Fibroblast of skin of left quadriceps (primary cell): ENCODE measurements at regions not wholly inside any gene's neighbourhood (a gene's known extent, or its start where the extent isn't known, plus 50 kb on each side); places are given as distances from the start of the nearest gene placed in this dataset.
"Not testable (repeated sequence)": the region's sequence is repeated elsewhere in the genome, so short reads cannot be mapped to it uniquely, and the experiment has no call there.

Experiments
- DNase-seq, 2 experiments: peaks; one replicate each; pipeline ENCODE4 v3.0.0-alpha.2; 2013; ENCODE audit warnings: low read depth in 2 of 2

DNA sequence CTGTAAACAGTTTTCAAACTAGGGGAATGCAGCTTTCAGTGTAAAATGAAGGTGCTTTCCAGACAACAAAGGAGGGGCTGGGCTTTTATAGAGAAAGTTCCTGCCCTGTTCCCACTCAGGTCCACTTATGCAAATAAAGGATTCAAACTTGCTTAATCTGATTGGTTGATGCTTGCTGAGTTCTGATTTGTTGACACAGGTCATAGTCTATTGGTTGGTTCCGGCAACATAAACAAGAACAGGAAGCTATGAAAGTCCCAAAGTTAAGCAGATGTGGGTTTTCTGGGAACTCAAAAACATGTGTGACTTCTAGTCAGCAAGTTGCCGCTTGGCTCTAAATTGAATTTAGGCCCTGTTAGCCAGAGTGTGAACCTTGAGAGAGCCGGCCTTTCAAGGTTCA is 194.2 kb upstream of the SVIL start:
- DNase-seq, result no peak

GRCh38 chr10:29828440-29828894 is 193.7 kb upstream of the SVIL start:
- no peak for DNase-seq

- no peak for DNase-seq
Observed at GRCh38 chr10:29827512-29827911, 192.7 kb upstream of the SVIL start.

DNA sequence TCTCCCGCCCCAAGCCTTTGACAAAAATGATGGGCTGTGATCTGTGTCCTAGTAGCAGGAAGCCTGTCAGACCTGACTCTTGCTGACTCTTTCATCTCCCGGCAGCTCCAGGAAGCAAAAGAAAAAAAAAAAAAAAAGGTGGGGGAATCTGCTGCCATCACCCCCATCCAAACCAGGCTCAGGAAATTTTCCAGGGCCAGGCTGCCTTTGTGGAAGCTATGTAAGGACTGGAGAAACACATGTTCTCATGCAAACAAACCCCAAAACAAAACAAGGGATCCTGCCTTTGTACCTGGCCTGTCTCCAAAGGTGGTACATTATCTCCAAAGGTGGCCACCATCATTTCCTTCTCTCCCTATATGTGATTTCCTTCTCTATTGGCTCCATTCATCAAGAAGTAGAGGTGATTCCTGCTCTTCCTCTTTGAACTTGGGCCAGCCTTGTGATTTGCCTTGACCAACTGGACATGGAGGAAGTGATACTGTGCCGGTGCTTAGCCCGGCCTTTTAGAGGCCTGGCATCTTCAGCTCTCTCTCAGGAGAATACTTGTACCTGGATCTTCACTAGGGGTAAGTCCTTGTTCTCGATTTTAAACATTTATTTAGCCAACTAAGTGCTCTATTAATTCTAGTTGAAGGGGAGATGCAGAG is 192.2 kb upstream of the SVIL start:
- no peak for DNase-seq

DNA sequence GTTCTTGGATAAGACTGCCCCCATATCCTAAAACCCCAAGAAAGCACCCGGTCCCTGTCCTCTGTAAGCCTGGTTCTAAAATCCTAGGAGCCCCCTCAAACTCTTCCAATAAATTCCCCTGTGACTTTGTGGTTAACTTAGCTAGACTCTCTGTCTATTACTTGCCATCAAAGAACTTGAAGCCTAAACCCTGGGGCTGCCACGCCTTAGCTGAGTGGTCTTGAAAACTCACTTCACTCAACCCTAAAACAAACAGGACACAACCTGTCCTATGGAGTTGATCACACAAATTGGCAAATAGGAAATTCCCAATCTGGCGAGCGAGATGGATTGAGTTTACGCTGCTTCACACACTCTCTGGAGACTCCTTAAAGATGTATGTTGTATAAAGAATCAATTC is 191.4 kb upstream of the SVIL start:
- DNase-seq, result no peak

DNA sequence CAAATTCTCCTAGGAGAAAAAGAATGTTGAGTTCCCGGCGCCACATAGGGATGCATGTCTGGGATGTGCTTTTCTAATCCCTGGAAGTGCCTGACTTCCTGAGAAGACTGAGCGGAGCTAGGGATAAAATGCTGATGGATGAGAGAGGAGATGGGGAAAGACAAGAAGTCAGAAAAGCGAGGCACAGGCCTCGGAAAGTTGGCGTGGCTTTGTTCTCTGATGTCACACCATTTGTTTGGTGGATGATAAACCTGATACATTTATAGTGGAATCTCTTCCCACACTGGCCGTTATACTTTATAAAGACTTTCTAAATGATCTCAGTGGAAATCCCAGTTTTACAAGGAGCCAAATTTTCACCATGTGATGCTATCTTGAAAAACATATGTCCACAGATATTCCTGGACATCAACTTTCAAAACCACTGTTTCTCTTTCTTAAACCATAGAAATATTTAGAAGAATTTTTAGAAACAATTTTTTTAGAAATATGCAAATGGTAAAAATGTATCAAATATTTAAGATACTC is 188.8 kb upstream of the SVIL start:
- DNase-seq, result no peak

DNA sequence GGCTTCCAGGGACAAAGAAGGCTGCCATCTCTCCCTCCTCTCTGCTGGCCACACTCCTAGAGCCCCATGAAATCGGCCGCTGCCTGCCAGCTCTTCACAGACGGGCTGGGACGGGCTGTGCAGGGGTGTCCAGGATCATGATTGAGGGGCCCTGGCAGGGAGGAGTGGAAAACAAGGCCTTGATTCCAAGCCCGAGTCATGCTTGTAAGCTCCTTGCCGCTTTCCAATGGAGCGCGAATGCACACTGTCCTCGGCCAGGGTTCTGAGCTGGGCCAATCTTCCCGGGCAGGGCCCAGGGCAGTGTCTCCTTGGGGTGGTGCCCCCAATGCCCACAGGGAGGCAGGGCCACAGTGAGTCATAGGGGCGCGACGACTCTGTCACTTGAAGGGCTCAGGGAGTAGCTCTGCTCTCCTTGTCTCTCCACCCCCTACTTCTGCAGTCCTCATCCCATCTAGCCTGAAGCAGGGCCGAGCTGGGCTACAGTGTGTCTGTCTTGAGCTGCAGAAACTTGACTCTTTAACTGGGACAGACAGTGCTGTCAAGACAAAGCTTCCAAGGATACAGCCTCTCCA is 186.2 kb upstream of the SVIL start:
- DNase-seq, result no peak

GRCh38 chr10:29816801-29817558 is 182.2 kb upstream of the SVIL start:
- DNase-seq, result no peak

DNA sequence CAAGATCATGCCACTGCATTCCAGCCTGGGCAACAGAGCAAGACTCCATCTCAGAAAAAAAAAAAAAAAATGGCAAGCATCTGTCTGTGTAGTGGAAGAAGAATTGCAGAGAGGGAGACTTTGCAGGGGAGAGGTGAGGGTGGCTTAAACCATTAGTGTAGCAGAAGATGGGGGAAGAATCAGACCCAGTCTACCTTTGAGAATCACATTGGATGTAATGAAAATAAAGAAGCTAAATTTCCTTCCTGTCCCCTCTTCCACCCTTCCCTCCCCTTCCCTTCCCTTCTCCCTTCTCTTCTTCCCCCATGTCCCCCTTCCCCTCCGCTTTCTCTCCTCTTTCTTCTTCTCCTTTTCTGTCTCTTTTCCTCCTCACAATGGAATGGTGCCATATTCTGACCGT is 180.8 kb upstream of the SVIL start:
- no peak for DNase-seq

GRCh38 chr10:29811751-29812427 is 177.1 kb upstream of the SVIL start:
- DNase-seq, result peak; percentile 93 to 95

DNA sequence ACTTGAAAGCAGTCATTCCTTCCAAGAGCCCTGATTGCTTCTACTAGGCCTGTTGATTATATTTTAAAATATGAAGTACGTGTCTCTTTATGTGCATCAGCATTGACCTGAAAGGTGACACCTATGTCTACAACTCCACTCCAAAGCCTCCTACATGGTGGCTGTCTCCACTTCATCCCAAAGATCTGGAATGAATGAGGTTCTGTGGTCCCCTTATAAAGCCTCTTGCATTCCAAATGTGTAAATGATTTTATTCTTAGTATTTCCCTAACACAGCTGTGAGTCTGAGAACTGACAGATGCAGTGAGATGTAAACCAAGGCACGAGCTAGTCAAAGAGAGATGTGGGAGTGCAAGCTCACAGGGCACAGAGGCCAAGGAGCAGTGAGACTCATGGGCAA is 176.0 kb upstream of the SVIL start:
- no peak for DNase-seq

DNA sequence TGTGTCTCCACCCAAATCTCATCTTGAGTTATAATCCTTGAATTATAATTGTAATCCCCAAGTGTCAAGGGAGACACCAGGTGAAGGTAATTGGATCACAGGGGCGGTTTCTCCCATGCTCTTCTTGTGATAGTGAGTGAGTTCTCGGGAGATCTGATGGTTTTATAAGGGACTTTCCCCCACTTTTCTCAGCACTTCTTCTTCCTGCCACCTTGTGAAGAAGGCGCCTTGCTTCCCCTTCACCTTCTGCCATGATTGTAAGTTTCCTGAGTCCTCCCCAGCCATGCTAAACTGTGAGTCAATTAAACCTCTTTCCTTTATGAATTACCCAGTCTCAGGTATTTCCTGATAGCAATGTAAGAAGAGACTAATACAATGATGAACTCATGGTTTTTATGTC is 175.5 kb upstream of the SVIL start:
- not testable (repeated sequence) for DNase-seq

- no peak for DNase-seq
Observed at GRCh38 chr10:29809383-29809782, 174.6 kb upstream of the SVIL start.

DNA sequence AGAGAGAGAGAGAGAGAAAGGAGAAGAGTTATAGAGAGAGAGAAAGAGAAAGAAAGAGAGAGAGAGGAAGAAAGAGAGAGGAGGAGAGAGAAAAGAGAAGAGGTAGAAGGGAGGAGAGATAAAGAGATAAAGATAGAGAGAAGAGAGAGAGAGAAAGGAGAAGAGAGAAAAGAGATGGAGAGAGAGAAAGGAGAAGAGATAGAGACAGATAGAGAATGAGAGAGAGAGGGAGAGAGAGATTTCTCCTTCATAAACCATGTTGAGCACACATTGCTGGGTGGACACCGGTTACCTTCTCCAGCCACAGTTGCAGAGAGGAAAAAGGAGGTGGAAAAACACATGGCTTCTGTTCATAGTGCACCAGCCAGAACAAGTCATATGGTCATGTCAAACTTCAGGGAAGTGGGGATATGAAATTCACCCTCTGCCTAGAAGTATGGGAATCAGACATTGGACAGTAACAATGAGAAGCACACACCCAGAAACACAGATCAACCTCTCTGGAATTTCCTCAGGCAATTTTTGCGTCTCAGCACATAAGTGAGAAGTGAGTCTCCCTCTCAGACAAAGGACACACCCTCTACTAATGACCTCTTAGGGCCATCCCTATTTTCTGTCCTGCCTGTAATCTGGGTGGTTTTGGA is 172.5 kb upstream of the SVIL start:
- no peak for DNase-seq

GRCh38 chr10:29806350-29806788 is 171.6 kb upstream of the SVIL start:
- no peak for DNase-seq

DNA sequence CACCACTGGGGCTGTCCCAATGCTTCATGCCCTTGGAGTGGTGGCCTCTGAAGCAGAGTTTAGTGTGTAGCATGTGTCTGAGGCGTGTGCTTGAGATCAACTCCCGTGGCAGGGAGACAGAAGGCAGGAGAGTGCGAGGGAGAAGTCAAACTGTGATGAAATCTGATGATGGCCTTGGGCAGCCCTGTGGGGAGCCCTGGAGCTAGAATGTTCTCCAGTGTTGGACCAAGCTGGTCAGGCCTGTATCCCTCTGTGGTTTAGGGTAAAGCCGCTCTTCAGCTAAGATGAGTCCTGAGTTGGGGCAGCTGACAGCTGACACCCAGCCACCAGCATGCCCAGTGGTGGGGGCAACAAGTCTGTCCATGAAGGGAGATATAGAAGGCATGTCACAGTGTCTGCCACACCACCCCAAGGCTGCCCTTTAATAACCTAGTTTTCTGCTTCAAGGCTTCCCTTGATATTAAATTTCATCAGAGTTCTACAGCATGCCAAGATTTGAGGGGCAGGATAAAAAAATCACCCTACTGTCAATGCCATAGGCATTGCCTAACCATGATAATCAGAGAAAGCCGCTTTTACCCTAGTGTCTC is 170.5 kb upstream of the SVIL start:
- no peak for DNase-seq

GRCh38 chr10:29804025-29804852 is 169.5 kb upstream of the SVIL start:
- DNase-seq, result peak; percentile 66 to 67

DNA sequence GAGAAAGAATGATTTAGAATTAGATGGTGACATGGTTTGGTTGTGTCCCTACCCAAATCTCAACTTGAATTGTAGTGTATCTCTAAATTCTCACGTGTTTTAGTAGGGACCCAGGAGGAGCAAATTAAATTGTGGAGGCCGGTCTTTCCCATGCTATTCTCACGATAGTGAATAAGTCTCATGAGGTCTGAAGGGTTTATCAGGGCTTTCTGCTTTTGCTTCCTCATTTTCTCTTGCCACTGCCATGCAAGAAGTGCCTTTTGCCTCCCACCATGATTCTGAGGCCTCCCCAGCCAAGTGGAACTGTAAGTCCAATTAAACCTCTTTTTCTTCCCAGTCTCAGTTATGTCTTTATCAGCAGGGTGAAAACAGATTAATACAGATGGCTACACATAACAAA is 167.4 kb upstream of the SVIL start:
- DNase-seq, result no peak

DNA sequence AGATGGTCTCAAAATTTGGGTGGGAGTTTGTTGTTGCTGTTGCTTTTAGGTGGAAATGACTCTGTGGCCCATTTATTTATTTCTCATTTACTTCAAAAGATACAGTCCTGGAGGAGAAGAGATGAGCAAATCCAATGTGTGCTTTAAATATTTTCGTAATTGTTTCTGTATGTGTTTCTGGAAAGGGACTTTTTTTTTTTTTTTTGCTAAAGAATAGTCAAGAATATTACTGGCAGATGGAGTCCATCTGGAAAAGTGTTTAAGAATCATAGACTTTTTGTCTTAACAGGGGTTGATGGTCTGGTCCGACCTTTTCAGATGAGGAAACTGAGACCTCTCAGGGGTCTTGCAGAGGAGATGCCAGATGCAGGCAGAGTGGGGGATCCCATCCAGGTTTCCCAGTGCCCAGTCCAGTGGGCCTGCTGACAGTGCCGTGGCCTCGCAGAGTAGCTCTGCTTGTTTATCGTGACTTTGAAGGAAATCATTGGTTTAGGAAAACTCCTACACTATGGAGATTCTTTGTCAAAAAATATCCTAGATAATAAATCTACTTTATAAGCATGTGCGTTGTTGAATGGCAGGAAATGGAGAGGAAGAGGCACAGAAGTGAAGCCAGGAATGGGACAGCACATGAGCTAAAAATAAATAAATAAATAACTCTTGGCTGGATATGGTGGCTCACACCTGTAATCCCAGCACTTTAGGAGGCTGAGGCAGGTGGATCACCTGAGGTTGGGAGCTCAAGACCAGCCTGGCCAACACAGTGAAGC is 164.3 kb upstream of the SVIL start:
- DNase-seq, result peak; percentile 30 to 48

- no peak for DNase-seq
Observed at GRCh38 chr10:29797616-29798015, 162.8 kb upstream of the SVIL start.
